H1 (cell line): ENCODE measurements at regions not wholly inside any gene's neighbourhood (a gene's known extent, or its start where the extent isn't known, plus 50 kb on each side); places are given as distances from the start of the nearest gene placed in this dataset.

Experiments used
- CTCF ChIP-seq, 3 experiments: IDR thresholded peaks; 1 replicate in 2 of 3; 2 replicates in 1 of 3; pipeline versions ENCODE4 v1.5.1 to v1.6.1; 2011; ENCODE audit warnings: low read length in 3 of 3, mild to moderate bottlenecking in 3 of 3, inconsistent platforms in 2 of 3, low read depth in 1 of 3, moderate library complexity in 1 of 3; ENCODE audit not compliant: insufficient read depth in 1 of 3; ENCODE audit errors: control extremely low read depth in 1 of 3
- RAD21 ChIP-seq, 2 experiments: IDR thresholded peaks in 1 of 2; conservative IDR thresholded peaks in 1 of 2; 2 replicates each; pipeline ENCODE4 v1.6.1; 2011; ENCODE audit warnings: low read depth in 2 of 2, low read length in 2 of 2, improper control_type of control experiment in 1 of 2, inconsistent platforms in 1 of 2, mild to moderate bottlenecking in 1 of 2, moderate library complexity in 1 of 2
- SIRT6 ChIP-seq: IDR thresholded peaks from one replicate; pipeline ENCODE4 v1.7.1; 2012; ENCODE audit warnings: low read length, inconsistent platforms
- YY1 ChIP-seq: IDR thresholded peaks from 2 replicates; pipeline ENCODE4 v1.6.1; 2011; ENCODE audit warnings: low read depth, mild to moderate bottlenecking, low read length

DNA sequence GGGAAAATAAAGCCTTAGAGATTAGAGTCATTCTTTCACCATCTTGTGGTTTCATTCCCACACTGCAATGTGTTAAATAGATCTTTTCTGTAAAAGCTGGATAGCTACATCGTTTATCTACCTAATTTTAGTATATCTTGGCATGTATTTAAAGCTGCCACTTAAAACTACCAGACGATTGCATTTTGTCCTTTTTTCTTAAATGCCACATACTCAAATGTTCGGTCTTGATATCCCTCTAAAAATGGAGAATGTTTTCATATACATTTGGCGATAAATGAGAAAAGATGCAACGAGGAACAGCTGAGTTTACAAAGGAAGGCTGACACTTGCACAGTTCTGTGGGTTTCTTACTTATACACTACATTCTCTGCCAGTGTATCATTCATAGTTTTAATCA, 148.3 kb downstream of the CENPC start (continued):
- TF ChIP-seq CTCF (IDR thresholded peaks at IDR 0.05; ENCODE audit: control extremely low read depth in 1 of 3, insufficient read depth in 1 of 3, low read depth in 1 of 3, low read length in 3 of 3), result no peak
- TF ChIP-seq SIRT6, result no peak
- no peak for TF ChIP-seq RAD21 (IDR thresholded peaks at IDR 0.05 in 1 of 2, conservative IDR thresholded peaks at IDR 0.05 in 1 of 2; ENCODE audit: low read depth in 2 of 2, low read length in 2 of 2)
- TF ChIP-seq YY1, result no peak
